Ureter (tissue), 1 donor: ENCODE measurements at regions not wholly inside any gene's neighbourhood (a gene's known extent, or its start where the extent isn't known, plus 50 kb on each side); places are given as distances from the start of the nearest gene placed in this dataset.

Experiments
- DNase-seq: peaks from one replicate; pipeline ENCODE4 v3.0.0-alpha.2; 2020; ENCODE audit warnings: low spot score
- donor health status: DM: yes; HTN: yes; CAD: no.

- DNase-seq: no peak
These were observed 445.7 kb upstream of the TRPC7 start for GRCh38 chr5:136811086-136811485.

- DNase-seq: no peak
These were observed 445.0 kb upstream of the TRPC7 start for GRCh38 chr5:136810261-136810801.

GRCh38 chr5:136809382-136809781 lies 444.0 kb upstream of the TRPC7 start:
- no peak for DNase-seq

GRCh38 chr5:136808756-136809155 lies 443.4 kb upstream of the TRPC7 start:
- no peak for DNase-seq

GRCh38 chr5:136805466-136805865 lies 440.1 kb upstream of the TRPC7 start:
- no peak for DNase-seq

- DNase-seq: no peak
These were observed 437.0 kb upstream of the TRPC7 start for GRCh38 chr5:136802383-136802782.

GRCh38 chr5:136799806-136800372 lies 434.5 kb upstream of the TRPC7 start:
- DNase-seq: no peak

GRCh38 chr5:136793300-136793699 lies 428.0 kb upstream of the TRPC7 start:
- DNase-seq: no peak

- no peak for DNase-seq
These were observed 416.1 kb upstream of the TRPC7 start for GRCh38 chr5:136781464-136781863.

GRCh38 chr5:136780518-136780917 lies 415.2 kb upstream of the TRPC7 start:
- DNase-seq: no peak

GRCh38 chr5:136776022-136776927 lies 410.9 kb upstream of the TRPC7 start:
- DNase-seq: no peak

GRCh38 chr5:136772491-136772890 lies 407.1 kb upstream of the TRPC7 start:
- DNase-seq: no peak

GRCh38 chr5:136769900-136770684 lies 404.7 kb upstream of the TRPC7 start:
- peak; percentile 66 for DNase-seq

- no peak for DNase-seq
These were observed 403.7 kb upstream of the TRPC7 start for GRCh38 chr5:136769093-136769492.

- DNase-seq: no peak
These were observed 403.1 kb upstream of the TRPC7 start for GRCh38 chr5:136768457-136768856.

GRCh38 chr5:136766456-136766855 lies 401.1 kb upstream of the TRPC7 start:
- DNase-seq: no peak

GRCh38 chr5:136764601-136765000 lies 399.3 kb upstream of the TRPC7 start:
- DNase-seq: no peak

- DNase-seq: no peak
These were observed 398.2 kb upstream of the TRPC7 start for GRCh38 chr5:136763548-136763947.

GRCh38 chr5:136754216-136754615 lies 388.9 kb upstream of the TRPC7 start:
- DNase-seq: no peak

- DNase-seq: no peak
These were observed 385.0 kb upstream of the TRPC7 start for GRCh38 chr5:136750224-136750862.

GRCh38 chr5:136749016-136749415 lies 383.7 kb upstream of the TRPC7 start:
- DNase-seq: no peak

- DNase-seq: no peak
These were observed 377.7 kb upstream of the TRPC7 start for GRCh38 chr5:136743052-136743451.
